RPMI8226 (cell line): ENCODE measurements at regions not wholly inside any gene's neighbourhood (a gene's known extent, or its start where the extent isn't known, plus 50 kb on each side); places are given as distances from the start of the nearest gene placed in this dataset.

Experiments used
- DNase-seq: peaks from one replicate; pipeline ENCODE4 v3.0.0-alpha.2; 2015

DNA sequence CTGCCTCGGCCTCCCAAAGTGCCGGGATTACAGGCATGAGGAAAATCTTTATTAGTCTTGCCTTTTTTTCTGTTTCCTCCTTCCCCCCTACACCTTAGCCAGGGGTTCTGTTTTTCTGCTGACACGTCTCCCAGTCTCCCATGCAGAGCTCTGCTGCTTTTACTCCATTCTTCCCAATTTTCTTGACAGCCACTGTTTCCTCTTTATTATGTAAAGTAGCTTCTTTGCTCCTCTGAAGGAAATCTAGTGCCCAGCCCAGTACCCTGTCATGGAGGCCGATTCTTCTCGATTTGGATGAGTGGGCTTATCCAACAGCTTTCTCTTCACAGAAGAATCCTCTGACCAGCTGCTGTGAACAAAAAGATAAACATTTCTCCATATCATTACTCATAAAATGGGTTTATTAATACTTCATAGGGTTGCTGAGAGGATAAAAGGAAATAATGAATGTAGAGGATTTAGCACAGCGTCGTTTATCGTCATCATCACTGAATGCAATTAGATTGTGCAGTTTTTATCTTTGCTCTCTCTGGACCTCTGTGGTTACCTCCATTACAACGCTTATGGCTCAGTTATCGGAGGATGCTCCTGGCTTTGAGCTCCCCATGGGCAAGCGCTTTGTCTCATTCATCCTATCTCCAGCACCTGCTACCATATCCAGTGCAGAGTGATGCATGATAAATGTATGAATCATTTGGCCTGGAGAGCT, 375.6 kb upstream of the C11orf87 start:
- no peak for DNase-seq

DNA sequence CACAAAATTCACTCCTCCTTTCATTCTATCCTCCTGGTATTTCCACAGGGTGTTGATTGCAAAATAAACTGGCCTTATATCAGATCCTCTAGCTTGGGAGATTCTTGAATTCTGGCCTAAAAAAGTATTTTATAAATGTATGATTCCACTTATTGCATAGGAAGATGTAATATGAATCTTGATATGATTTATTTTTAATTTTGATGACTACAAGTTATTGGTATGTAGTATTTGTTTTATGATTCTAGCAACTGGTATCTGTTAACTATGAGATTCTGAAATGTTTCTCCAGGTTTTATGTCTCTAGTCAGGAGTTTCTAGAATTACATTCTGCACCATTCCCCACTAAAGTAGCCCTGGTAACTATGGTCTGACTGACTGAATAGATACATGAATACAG, 373.9 kb upstream of the C11orf87 start:
- DNase-seq, result no peak

DNA sequence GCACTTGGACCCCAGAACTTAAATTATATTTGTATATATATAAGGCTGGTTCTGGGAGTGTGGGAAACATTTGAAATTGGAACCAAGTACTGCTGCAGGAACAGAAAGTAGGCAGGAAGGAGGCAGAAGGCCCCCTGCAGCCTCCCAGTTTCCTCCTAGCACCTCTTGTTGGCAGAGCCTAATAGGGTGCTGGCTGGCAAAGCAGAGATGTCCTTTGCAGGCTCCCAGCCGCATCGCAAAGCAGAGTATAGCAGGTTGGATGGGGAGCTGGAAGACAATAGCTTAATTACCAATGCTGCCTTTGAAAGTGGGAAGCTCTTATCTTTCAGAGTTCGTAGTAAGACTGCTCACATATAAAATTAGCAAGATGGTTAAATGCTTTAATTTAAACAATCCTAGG, 370.8 kb upstream of the C11orf87 start:
- no peak for DNase-seq

DNA sequence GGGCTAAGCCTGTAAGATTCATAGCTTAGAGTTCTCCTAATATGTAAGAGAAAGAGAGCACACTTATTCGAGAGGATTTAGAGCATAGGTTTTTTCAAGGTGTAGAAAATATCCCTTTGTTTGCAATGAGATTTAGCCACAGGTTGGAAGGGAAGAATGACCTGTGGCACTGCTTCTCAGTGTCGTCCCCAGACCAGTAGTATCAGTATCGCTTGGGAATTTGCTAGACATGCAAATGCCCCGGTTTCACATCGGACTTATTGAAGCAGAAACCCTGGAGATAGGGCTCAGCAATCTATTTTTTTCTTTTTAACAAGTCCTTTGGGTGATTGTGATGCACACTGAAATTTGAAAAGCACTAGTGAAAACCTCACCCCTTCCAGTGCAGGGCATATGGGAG, 362.6 kb upstream of the C11orf87 start:
- no peak for DNase-seq

DNA sequence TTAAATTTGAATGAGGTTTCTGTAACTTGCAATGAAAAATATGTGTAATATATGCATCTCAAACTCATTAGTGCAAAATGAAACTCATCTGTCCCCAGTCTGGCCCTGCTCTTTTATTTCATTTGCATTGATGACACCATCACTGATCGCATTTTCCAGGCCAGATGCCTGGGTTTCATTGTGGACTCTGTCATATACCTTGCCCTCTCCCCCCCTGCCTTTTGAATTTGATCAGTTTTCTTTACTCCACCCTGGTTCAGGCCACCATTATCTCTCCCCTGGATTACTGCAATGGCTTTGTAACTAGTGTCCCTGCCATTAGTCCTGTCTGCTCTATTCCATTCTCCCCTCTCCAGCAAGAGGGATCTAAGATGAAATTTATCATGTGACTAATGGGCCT, 360.6 kb upstream of the C11orf87 start:
- DNase-seq, result no peak

DNA sequence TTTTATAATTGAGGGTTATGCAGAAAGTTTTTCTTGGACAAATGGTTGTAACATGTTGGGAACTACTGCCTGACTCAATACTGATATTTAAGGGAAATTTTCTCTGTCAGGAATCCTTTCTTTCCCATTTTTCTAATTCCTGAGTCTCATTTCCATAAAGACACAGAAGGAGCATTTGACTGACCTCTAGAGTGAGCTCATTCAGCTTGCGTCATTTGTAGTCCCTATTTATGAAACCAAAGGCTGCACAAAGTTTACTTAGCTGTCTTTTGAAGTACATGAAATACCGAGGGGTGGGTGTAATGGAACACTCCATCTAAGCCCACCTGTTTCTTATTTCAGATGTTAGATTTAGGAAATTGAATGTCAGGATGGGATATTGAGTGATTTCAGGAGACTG, 359.5 kb upstream of the C11orf87 start:
- DNase-seq, result no peak

DNA sequence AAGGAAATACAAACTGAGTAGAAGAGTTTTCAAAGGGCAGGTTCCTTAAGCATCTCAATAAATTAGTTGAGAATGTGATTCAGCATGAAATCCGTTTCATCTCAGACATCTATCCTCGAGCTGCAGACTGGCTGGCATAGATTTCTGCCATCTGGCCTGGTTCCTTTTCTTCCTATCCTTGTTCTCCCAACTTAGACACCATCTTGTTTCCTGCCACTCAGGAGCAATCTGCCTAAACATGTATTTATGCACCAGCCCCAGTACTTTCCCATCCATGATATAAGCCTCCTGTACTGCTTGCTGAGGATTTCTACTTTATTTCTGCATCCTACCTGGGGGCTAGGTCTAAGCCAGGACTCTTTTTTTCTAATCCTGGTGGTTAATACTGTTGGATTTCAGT, 359.1 kb upstream of the C11orf87 start:
- no peak for DNase-seq

DNA sequence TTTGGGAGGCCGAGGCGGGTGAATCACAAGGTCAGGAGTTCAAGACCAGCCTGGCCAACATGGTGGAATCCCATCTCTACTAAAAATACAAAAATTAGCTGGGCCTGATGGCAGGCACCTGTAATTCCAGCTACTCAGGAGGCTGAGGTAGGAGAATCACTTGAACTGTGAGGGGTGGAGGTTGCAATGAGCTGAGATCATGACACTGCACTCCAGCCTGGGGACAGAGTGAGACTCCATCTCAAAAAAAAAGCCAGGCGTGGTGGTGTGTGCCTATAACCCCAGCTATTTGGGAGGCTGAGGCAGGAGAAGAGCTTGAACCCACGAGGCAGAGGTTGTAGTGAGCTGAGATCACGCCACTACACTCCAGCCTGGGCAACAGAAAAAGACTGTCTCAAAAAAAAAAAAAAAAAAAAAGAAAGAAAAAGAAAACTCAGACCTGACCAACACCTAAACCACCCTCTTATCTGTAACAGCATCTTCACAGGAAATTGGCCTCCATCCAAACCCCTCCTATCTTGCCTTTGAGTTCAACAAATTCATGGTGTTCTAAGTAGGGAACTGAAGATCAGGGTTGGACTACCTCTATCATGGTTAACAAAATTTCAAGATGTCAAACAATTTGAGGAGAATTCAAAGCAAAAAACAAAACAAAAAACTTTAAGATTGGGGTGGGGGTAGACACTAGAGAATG, 357.2 kb upstream of the C11orf87 start:
- peak; percentile 30 for DNase-seq

DNA sequence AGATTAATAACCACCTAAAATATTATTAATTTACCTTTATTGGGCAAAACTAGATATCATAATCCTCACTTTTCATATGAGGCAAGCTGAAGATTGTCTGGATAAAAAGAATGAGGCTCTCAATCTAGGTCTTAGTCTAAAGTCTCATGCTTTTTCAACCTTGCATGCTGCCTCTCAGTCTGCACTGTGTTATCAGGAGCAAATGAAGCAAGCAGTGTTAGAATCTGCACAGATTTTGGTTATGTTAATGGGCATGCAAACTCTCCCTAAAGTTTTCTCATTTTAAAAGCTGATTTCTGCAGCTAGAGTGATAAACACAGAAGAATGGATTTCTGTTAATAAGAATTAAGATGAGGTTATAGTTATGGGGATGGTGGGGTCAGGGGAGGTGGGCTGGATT, 350.7 kb upstream of the C11orf87 start:
- no peak for DNase-seq

DNA sequence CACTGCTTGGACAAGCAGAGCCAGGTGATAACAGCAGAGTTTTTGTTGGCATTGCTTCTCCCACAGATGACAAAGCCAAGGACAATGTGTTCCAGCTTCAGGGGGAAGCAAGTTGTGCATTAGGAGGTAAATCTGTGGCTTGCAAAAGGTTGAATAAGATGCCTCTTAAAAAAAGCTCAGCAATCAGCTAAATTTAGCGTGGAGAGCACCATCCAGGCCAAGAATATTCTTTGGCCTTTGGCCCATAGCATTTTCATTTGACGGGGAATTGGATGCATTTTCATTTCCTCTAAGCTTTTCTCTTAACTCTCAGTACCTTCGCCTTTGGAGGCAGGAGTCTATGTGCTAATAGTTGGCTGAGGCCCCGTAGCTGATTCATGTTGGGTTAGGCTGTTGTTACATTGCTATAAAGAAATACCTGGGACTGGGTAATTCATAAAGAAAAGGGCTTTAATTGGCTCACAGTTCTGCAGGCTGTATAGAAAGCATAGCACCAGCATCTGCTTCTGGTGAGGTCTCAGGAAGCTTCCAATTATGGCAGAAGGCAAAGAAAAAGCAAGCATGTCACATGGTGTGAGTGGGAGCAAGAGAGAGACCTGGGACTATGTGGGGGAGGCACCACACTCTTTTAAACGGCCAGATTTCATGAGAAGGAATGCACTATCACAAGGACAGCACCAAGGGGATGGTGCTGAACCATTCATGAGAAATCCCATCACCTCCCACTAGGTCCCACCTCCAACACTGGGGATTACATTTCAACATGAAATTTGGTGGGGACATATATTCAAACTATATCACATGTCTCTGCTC, 350.1 kb upstream of the C11orf87 start:
- peak; percentile 11 for DNase-seq

DNA sequence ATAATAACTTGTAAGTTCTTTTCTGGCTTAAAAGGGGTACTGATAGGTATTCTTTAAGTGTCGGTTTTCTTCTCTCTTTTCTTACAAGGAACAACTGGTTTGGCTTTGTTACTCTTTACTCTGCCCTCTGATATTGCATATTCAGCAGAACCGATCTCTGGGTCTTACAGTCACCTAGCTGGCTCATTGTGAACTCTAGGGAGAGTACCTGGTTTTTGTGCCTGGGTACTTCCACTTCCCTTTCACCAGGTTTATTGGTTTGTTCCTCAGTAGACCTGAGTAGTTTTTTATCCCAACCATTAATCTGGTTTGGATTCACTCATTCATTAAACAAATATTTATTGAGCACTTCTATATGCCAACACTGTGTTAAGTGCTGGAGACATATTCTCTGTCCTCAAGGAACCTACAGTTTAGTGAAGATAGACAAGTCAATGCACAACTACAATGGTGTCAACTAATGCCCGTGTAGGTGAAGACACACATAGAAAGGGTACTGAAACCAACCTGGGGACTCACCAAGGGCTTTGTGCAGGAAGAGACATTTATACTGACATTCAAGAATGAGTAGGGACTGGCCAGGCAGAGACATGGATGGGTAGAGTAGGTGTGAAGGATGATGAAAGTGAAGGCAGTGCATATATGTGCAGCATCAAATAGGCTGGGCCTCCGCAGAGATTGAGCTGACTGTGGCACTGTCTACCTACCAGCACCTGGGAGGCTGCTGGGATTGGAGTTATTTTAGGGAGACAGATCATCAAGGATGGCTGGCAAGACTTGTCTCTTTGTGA, 348.8 kb upstream of the C11orf87 start:
- DNase-seq, result no peak

DNA sequence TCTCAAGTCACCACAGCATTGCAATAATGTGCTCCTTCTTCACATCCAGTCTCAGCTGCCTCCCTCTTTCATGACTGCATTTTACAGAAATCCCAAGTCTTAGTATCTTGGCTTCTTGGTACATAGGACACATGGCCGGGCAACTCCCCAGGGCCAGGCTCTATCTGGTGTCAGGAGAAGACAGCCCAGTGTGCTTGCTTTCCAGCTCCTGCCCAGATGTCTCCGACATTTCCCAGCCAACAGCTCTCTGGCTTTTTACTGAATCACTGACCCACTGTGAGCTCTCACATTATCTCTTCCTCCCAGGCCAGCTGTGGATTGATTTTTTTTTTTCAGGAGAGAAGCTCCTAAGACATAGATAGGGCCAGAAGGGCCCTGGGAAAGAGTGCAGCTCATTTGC, 346.0 kb upstream of the C11orf87 start:
- no peak for DNase-seq

DNA sequence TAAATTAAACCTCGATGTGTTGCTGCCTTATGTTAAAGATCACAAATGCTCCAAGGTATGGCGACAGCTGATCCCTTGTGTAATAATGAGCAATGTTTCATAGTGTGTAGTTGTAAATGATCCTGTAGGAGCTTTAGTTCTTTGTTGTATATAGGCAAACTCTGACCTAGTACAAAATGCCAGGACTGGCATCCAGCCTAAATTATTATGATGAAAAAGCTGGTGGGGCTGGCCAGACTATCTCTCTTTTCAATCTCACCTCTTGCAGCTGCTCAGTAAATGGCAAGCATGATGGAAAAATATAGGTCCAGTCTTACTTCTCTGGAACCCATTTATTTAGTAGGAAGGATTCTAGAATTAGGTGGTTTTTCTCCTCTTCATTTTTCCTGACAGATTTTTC, 345.1 kb upstream of the C11orf87 start:
- no peak for DNase-seq

DNA sequence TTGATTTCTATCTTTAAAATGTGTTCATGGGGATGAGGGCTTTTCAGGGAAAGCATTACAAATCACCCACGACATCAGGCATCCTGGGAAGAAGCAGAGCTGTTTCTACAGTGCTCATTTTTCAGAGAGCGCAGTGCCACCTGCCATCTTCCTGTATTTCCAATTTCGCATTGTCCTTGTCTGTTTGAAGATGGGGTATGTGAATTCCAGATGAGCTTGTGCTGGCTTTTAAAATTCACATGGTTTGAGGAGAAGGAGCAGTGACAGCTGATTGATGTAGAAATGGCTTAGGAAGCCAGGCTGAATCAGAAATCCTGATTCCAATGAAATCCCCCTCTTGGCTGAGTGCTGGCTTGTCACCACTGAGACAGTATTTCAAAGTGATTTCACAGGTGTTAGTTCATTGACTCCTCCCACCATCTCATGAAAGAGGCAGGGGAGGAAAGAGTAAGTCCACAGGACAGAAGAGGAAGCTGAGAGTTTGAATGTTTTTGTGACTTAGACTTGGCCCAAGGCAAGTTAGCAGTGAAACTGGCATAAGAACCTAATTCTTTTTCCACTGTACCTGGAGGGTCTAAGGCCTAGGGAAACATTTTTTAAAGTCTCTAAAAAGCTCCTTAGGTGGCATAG, 344.6 kb upstream of the C11orf87 start:
- peak; percentile 9 for DNase-seq

DNA sequence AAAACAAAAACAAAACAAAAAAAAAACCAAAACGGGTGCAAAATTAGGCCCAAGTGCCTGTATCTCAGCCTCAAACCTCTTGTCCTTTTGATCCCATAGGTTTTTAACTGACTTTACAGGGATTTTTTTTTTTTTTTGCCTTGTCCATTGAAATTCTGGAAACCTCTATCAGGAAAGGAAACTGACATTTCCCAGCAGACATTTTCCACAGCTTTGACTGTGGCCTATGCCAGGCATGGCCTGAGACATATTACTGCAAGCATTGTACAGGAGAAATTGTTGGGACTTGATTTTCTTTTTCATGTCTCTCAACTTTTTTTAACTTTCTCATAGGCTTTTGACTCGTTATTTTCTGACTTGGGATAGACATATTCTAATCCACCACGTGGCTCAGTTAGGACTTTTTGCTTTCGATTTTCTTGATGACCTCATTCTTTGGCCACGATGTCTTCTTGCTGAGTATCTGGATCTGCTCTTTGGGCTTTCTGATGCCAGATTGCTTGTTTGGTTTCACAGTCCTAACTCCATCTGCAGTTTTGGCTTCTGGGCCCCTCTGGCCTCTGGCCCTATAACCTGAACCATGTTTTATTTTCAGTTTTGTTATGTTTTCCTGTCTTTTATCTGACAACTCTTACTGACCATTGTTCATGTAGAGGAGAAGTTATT, 336.1 kb upstream of the C11orf87 start:
- peak; percentile 53 for DNase-seq

DNA sequence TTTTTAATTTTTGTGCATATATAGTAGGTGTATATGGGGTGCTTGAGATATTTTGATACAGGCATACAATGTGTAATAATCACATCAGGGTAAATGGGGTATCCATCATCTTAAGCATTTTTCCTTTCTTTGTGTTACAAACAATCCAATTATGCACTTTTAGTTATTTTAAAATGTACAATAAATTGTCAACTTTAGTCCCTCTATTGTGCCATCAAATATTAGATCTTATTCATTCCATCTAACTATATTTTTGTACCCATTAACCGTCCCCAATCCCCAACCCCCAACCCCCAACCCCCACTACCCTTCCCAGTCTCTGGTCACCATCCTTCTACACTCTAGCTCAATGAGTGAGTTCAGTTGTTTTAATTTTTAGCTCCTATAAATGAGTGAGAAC, 335.1 kb upstream of the C11orf87 start:
- DNase-seq, result no peak

DNA sequence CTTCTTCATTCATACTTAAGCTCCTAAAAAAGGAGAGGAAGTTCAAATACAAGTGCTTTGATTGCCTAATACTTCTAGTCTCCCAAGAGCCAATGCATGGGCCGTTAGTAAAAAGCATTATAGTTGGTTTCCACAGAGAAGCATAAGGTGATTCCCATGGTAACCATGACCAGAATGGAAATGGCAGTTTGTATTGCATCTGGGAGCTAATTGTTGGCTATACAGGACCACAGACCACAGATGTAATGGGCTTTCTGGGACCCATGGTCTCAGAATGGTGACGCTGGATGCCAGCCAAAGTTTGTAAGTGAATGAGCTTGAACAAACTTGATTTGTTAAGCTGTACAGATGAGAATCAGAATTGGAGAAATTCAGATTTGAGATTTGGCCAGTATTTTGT, 333.9 kb upstream of the C11orf87 start:
- DNase-seq, result no peak

DNA sequence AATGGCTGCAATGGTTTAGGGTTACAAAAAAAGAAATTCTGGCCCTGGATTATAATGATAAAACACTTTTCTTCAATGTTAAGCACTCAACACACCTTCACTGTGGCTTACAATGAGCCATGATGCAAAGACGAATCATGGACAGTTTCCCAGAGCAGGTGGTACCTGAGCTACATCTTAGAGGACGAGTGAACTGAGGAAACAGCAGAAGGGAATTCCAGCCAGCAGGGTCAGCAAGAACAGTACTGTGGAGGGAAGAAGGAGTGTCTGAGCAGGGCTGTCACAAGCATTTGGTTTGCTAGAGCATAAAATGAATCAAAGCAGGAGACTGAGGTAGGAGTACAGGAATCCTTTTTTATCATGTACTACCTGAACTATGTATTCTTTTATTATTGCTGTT, 332.8 kb upstream of the C11orf87 start:
- DNase-seq, result no peak

DNA sequence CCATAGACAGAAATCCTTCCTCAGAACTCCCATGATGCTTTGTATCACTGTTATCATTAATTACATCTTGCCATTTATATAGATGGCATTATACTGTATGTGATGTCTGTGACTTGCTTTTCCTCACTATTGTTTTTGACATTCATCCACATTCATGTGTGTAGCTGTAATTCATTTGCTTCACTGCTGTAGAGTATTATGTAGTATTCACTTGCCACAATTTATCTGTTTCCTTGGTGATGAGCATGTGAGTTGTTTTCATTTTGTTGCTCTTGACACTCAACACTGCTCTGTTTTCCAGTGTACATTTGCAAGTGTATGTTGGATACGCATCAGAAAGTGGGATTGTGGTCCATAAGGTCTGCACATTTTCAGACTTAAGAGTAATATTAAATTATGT, 328.6 kb upstream of the C11orf87 start:
- DNase-seq, result no peak

DNA sequence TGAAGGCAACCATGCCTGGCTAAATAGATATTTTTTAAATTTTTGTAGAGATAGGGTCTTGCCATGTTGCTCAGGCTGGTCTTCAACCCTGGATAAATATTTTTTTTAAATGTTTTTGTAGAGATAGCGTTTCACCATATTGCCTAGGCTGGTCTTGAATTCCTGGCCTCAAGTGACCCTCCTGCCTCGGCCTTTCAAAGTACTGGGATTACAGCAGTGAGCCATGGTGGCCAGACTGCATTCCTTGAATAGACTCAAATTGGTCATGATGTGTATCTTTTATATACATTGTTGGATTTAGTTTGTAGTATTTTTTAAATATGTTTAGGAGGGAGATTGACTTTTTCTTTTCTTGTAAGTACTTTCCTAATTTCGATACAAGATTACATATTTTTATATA, 325.7 kb upstream of the C11orf87 start:
- no peak for DNase-seq

DNA sequence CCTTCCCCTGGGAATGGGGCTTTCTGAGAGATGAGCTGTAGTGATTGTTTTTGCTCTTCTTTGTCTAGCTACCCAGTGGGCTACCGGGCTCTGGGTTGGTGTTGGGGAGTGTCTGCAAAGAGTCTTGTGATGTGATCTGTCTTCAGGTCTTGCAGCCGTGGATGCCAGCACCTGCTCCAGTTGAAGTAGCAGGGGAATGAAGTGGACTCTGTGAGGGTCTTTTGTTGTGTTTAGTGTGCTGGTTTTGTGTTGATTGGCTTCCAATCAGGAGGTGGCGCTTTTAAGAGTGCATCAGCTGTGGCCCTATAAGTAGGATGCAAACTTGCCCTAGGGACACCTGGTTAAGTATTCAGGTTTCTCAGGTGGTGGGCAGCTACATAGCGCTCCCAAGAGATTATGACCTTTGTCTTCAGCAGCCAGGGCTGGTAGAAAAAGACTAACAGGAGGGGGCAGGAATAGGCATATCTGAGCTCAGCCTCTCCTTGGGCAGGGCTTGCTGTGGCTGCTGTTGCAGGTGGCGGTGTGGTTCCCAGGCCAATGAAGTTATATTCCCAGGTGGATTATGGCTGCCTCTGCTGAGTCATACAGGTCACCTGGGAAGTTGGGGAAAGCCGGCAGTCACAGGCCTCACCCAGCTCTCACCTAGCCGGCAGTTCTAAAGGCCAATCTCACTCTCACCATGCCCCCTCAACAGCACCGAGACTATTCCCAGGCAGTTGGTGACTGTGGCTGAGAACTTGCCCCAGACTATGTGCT, 315.7 kb upstream of the C11orf87 start:
- DNase-seq, result no peak
